Heart left ventricle (tissue), 16 donors: ENCODE measurements at regions not wholly inside any gene's neighbourhood (a gene's known extent, or its start where the extent isn't known, plus 50 kb on each side); places are given as distances from the start of the nearest gene placed in this dataset.

Experiments used
- ATAC-seq, 4 donors: fragments of 200-7000 bp; cut with Tn5 transposase; one replicate each; pipeline ENCODE4 v1.9.1; 2020 to 2022; ENCODE audit warnings: moderate library complexity in 4 of 4, mild to moderate bottlenecking in 3 of 4, moderate number of reproducible peaks in 1 of 4
- DNase-seq, 5 donors: peaks; one replicate each; pipeline ENCODE4 v3.0.0-alpha.2; 2020
- H3K27ac ChIP-seq, 12 donors: fragments of 200-600 bp; sonication (generic) in 4 of 12; one replicate each; pipeline versions ENCODE4 v1.5.0 to v1.8.0; 2016 to 2022; ENCODE audit warnings: mild to moderate bottlenecking in 2 of 12
- H3K27me3 ChIP-seq, 9 donors: fragments of 200-600 bp; sonication (generic) in 2 of 9; one replicate each; pipeline versions ENCODE4 v1.5.1 to v1.8.0; 2016 to 2022; ENCODE audit warnings: mild to moderate bottlenecking in 3 of 9
- H3K36me3 ChIP-seq, 9 donors: fragments of 200-600 bp; sonication (generic) in 2 of 9; one replicate each; pipeline versions ENCODE4 v1.5.0 to v1.8.0; 2018 to 2022; ENCODE audit warnings: mild to moderate bottlenecking in 2 of 9
- H3K4me1 ChIP-seq, 12 donors: fragments of 200-600 bp; sonication (generic) in 4 of 12; one replicate each; pipeline versions ENCODE4 v1.5.0 to v1.8.0; 2016 to 2022; ENCODE audit warnings: mild to moderate bottlenecking in 3 of 12
- H3K4me3 ChIP-seq, 12 donors: fragments of 200-600 bp; sonication (generic) in 4 of 12; one replicate each; pipeline versions ENCODE4 v1.5.0 to v1.8.0; 2017 to 2022; ENCODE audit warnings: mild to moderate bottlenecking in 9 of 12, moderate library complexity in 4 of 12
- H3K9me3 ChIP-seq, 12 donors: fragments of 200-600 bp; sonication (generic) in 4 of 12; one replicate each; pipeline versions ENCODE4 v1.5.0 to v1.8.0; 2016 to 2022; ENCODE audit warnings: mild to moderate bottlenecking in 1 of 12
- CTCF ChIP-seq, 12 donors: fragments of 200-600 bp; sonication (generic) in 4 of 12; IDR thresholded peaks; one replicate each; pipeline versions ENCODE4 v1.5.0 to v1.8.0; 2018 to 2022; ENCODE audit warnings: antibody characterized with exemption in 12 of 12, mild to moderate bottlenecking in 5 of 12
- POLR2A ChIP-seq, 2 donors: fragments of 450-650 bp; IDR thresholded peaks; one replicate each; pipeline ENCODE4 v1.6.1; 2017; ENCODE audit warnings: antibody characterized with exemption in 2 of 2, mild to moderate bottlenecking in 2 of 2, moderate library complexity in 2 of 2
- WGBS, 4 donors: extraction: QIAGEN DNeasy Blood & Tissue Kit in 2 of 4; methylation state at CpG; one replicate each; pipeline versions ENCODE4 v1.1.5 to v1.1.7; 2013 to 2018; 5-methylcytosine and 5-hydroxymethylcytosine counted together
- intact Hi-C, 10 donors: fragments of 100-400 bp; cut with DNase I; formaldehyde crosslinking; loops; one replicate each; pipeline versions ENCODE4 v1.11.1 to v1.14.2; 2022
- donor health status: ischemic (EF 13 %, LVEDD 7.1; RV severe dilation, severe dysfunction).
- donor health status: healthy with polysubstance abuse.
- donor health status: DM: no; HTN: yes; CAD: no.
- donor health status: DM: no; HTN: no; CAD: no.
- donor health status: ischemic (EF 25% LVEDD 6.9; RV normal size, moderate dysfunction).
- donor health status: ischemic (EF 25% LVEDD 5.7; RV mildly dilated, moderate dysfunction).
- donor health status: healthy.
- donor health status: DM: yes; HTN: yes; CAD: no.
- donor health status: ischemic (EF 35%, LVEDD 5.7; RV mildly dilated, moderate dysfunction).
- donor health status: nonischemic (EF 11% LVEDD 7.7; RV severe dilation, severe dysfunction).
- donor health status: DM: yes; HTN: yes; CAD: no.
- donor health status: PGD.
- donor health status: ischemic (EF 29% LVEDD 5.4; RV normal size, mild dysfunction).
- donor health status: nonischemic (EF 23%, LVEDD 6.1; RV moderate dilation, normal function).

- ATAC-seq (no peak), DNase-seq (peak in 1 of 5 donors; percentile 32)
- no peaks in the 10 kb centered on the region for H3K27me3 ChIP-seq
- peaks cover 0 to 21% (median 0%) of the 10 kb centered on the region in 12 donors for H3K4me1 ChIP-seq
- no peak overlapping the region for H3K4me3 ChIP-seq
- H3K36me3 ChIP-seq, result no peaks in the 10 kb centered on the region
- no peak overlapping the region for H3K27ac ChIP-seq
- TF ChIP-seq POLR2A (IDR thresholded peaks at IDR 0.05) (no peak), CTCF (IDR thresholded peaks at IDR 0.05) (no peak)
- intact Hi-C loops, result loop anchor here in 1 of 10 donors (2.0 kb wide), 1 partner anchor 63 kb away; no protein-coding TSS in a partner anchor
- peaks cover 0 to 6% (median 0%) of the 10 kb centered on the region in 12 donors for H3K9me3 ChIP-seq
- WGBS, 4 donors, result 92 to 96% (median 94%) methylated on average over 7 to 12 of the region's 12 CpGs
These were observed 193.2 kb upstream of the HS6ST1 start for GRCh38 chr2:128511731-128512378.

GRCh38 chr2:128512379-128513115 is 193.9 kb upstream of the HS6ST1 start:
- ATAC-seq, result peak; percentile 33 to 63 (median 52)
- H3K27me3 ChIP-seq, result no peaks in the 10 kb centered on the region
- H3K4me1 ChIP-seq, result peaks cover 0 to 21% (median 0%) of the 10 kb centered on the region in 12 donors
- WGBS, 4 donors, result 75 to 83% (median 78%) methylated on average over 9 of the region's 9 CpGs
- no peak for TF ChIP-seq POLR2A (IDR thresholded peaks at IDR 0.05)
- no peak for TF ChIP-seq CTCF (IDR thresholded peaks at IDR 0.05)
- H3K27ac ChIP-seq, result no peak overlapping the region
- intact Hi-C loops, result no loop called here
- peaks cover 0 to 6% (median 0%) of the 10 kb centered on the region in 12 donors for H3K9me3 ChIP-seq
- H3K36me3 ChIP-seq, result no peaks in the 10 kb centered on the region
- H3K4me3 ChIP-seq, result no peak overlapping the region
- peak in 1 of 5 donors; percentile 36 for DNase-seq

- peak in 3 of 4 donors; percentile 16 to 45 (median 18) for ATAC-seq
- peak in 1 of 5 donors; percentile 25 for DNase-seq
- H3K36me3 ChIP-seq, result no peaks in the 10 kb centered on the region
- TF ChIP-seq POLR2A (IDR thresholded peaks at IDR 0.05), result no peak
- TF ChIP-seq CTCF (IDR thresholded peaks at IDR 0.05), result no peak
- intact Hi-C loops, result no loop called here
- H3K27me3 ChIP-seq, result no peaks in the 10 kb centered on the region
- peak overlapping the region in 1 of 12 donors; percentile 48 for H3K27ac ChIP-seq
- no peak overlapping the region for H3K4me3 ChIP-seq
- WGBS, 4 donors, result 89 to 95% (median 92%) methylated on average over 12 of the region's 12 CpGs
- peaks cover 0 to 21% (median 0%) of the 10 kb centered on the region in 12 donors for H3K4me1 ChIP-seq
- peaks cover 0 to 6% (median 0%) of the 10 kb centered on the region in 12 donors for H3K9me3 ChIP-seq
These were observed 194.7 kb upstream of the HS6ST1 start for GRCh38 chr2:128513116-128513960.
